ENCODE measurements at regions not wholly inside any gene's neighbourhood (a gene's known extent, or its start where the extent isn't known, plus 50 kb on each side); places are given as distances from the start of the nearest gene placed in this dataset.

- TF ChIP-seq, protein P1, sequence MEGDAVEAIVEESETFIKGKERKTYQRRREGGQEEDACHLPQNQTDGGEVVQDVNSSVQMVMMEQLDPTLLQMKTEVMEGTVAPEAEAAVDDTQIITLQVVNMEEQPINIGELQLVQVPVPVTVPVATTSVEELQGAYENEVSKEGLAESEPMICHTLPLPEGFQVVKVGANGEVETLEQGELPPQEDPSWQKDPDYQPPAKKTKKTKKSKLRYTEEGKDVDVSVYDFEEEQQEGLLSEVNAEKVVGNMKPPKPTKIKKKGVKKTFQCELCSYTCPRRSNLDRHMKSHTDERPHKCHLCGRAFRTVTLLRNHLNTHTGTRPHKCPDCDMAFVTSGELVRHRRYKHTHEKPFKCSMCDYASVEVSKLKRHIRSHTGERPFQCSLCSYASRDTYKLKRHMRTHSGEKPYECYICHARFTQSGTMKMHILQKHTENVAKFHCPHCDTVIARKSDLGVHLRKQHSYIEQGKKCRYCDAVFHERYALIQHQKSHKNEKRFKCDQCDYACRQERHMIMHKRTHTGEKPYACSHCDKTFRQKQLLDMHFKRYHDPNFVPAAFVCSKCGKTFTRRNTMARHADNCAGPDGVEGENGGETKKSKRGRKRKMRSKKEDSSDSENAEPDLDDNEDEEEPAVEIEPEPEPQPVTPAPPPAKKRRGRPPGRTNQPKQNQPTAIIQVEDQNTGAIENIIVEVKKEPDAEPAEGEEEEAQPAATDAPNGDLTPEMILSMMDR (conservative IDR thresholded peaks at IDR 0.05), result no peak
- no peak for TF ChIP-seq EZH2 (IDR thresholded peaks at IDR 0.05; ENCODE audit: low read depth)
Measured at GRCh38 chr3:184466413-184466960, 86.6 kb downstream of the CHRD start.

Data from PC-9 (cell line).